BLaER1 (cell line): ENCODE measurements at regions not wholly inside any gene's neighbourhood (a gene's known extent, or its start where the extent isn't known, plus 50 kb on each side); places are given as distances from the start of the nearest gene placed in this dataset.

Experiments used
- H3K27ac ChIP-seq: shearing (Covaris generic); formaldehyde crosslinking; 2 replicates; pipeline ENCODE4 v1.8.1; 2022
- H3K27me3 ChIP-seq: shearing (Covaris generic); formaldehyde crosslinking; 2 replicates; pipeline ENCODE4 v1.8.1; 2022
- H3K36me3 ChIP-seq: shearing (Covaris generic); formaldehyde crosslinking; 2 replicates; pipeline ENCODE4 v1.8.1; 2022
- H3K4me1 ChIP-seq: shearing (Covaris generic); formaldehyde crosslinking; 2 replicates; pipeline ENCODE4 v1.8.1; 2022
- H3K4me2 ChIP-seq: shearing (Covaris generic); formaldehyde crosslinking; 2 replicates; pipeline ENCODE4 v1.8.1; 2022
- H3K4me3 ChIP-seq: shearing (Covaris generic); formaldehyde crosslinking; 2 replicates; pipeline ENCODE4 v1.8.1; 2022
- H3K9ac ChIP-seq: shearing (Covaris generic); formaldehyde crosslinking; 2 replicates; pipeline ENCODE4 v1.8.1; 2022
- H3K9me3 ChIP-seq: shearing (Covaris generic); formaldehyde crosslinking; 2 replicates; pipeline ENCODE4 v1.8.1; 2022
- H4K20me1 ChIP-seq: shearing (Covaris generic); formaldehyde crosslinking; 2 replicates; pipeline ENCODE4 v1.8.1; 2022
- Cebpa-rat ChIP-seq: shearing (Covaris generic); IDR thresholded peaks from 2 replicates; pipeline ENCODE4 v1.8.1; 2022

GRCh38 chr1:80101159-80101558, 1094.6 kb upstream of the ADGRL4 start:
- Histone ChIP-seq H3K9me3 (no peaks in the 10 kb centered on the region), H4K20me1 (no peaks in the 10 kb centered on the region), H3K9ac (no peak overlapping the region), H3K4me3 (no peak overlapping the region), H3K36me3 (no peaks in the 10 kb centered on the region), H3K4me2 (no peak overlapping the region), H3K4me1 (no peaks in the 10 kb centered on the region), H3K27me3 (no peaks in the 10 kb centered on the region), H3K27ac (no peak overlapping the region)
- no peak for TF ChIP-seq Cebpa-rat

- Histone ChIP-seq H3K27me3 (no peaks in the 10 kb centered on the region), H4K20me1 (no peaks in the 10 kb centered on the region), H3K36me3 (no peaks in the 10 kb centered on the region), H3K9me3 (no peaks in the 10 kb centered on the region), H3K27ac (no peak overlapping the region), H3K4me3 (no peak overlapping the region), H3K4me2 (no peak overlapping the region), H3K4me1 (no peaks in the 10 kb centered on the region), H3K9ac (no peak overlapping the region)
- no peak for TF ChIP-seq Cebpa-rat
Observed at GRCh38 chr1:80099713-80100112, 1093.2 kb upstream of the ADGRL4 start.

- no peak overlapping the region for H3K4me2 ChIP-seq
- no peaks in the 10 kb centered on the region for H4K20me1 ChIP-seq
- no peak overlapping the region for H3K27ac ChIP-seq
- H3K4me3 ChIP-seq = no peak overlapping the region
- no peak for TF ChIP-seq Cebpa-rat
- no peaks in the 10 kb centered on the region for H3K36me3 ChIP-seq
- no peaks in the 10 kb centered on the region for H3K9me3 ChIP-seq
- H3K27me3 ChIP-seq = no peaks in the 10 kb centered on the region
- H3K9ac ChIP-seq = no peak overlapping the region
- H3K4me1 ChIP-seq = no peaks in the 10 kb centered on the region
Observed at GRCh38 chr1:80085067-80085466, 1078.5 kb upstream of the ADGRL4 start.

- Histone ChIP-seq H3K9ac (no peak overlapping the region), H3K4me2 (no peak overlapping the region), H3K36me3 (no peaks in the 10 kb centered on the region), H3K4me1 (no peaks in the 10 kb centered on the region), H3K27me3 (no peaks in the 10 kb centered on the region), H3K27ac (no peak overlapping the region), H4K20me1 (no peaks in the 10 kb centered on the region), H3K4me3 (no peak overlapping the region), H3K9me3 (no peaks in the 10 kb centered on the region)
- TF ChIP-seq Cebpa-rat = no peak
Observed at GRCh38 chr1:80083892-80084291, 1077.4 kb upstream of the ADGRL4 start.

GRCh38 chr1:80076469-80076868, 1069.9 kb upstream of the ADGRL4 start:
- Histone ChIP-seq H3K27ac (no peak overlapping the region), H3K27me3 (no peaks in the 10 kb centered on the region), H3K9me3 (no peaks in the 10 kb centered on the region), H4K20me1 (no peaks in the 10 kb centered on the region), H3K4me3 (no peak overlapping the region), H3K9ac (no peak overlapping the region), H3K4me1 (no peaks in the 10 kb centered on the region), H3K36me3 (no peaks in the 10 kb centered on the region), H3K4me2 (no peak overlapping the region)
- TF ChIP-seq Cebpa-rat = no peak

GRCh38 chr1:80075351-80075750, 1068.8 kb upstream of the ADGRL4 start:
- Histone ChIP-seq H3K4me1 (no peaks in the 10 kb centered on the region), H3K9me3 (no peaks in the 10 kb centered on the region), H4K20me1 (no peaks in the 10 kb centered on the region), H3K27ac (no peak overlapping the region), H3K4me3 (no peak overlapping the region), H3K36me3 (no peaks in the 10 kb centered on the region), H3K4me2 (no peak overlapping the region), H3K27me3 (no peaks in the 10 kb centered on the region), H3K9ac (no peak overlapping the region)
- TF ChIP-seq Cebpa-rat = no peak

- no peaks in the 10 kb centered on the region for H3K9me3 ChIP-seq
- H3K36me3 ChIP-seq = no peaks in the 10 kb centered on the region
- H3K4me3 ChIP-seq = no peak overlapping the region
- H3K4me1 ChIP-seq = no peaks in the 10 kb centered on the region
- H4K20me1 ChIP-seq = no peaks in the 10 kb centered on the region
- no peak overlapping the region for H3K4me2 ChIP-seq
- H3K27ac ChIP-seq = no peak overlapping the region
- H3K27me3 ChIP-seq = no peaks in the 10 kb centered on the region
- no peak overlapping the region for H3K9ac ChIP-seq
- no peak for TF ChIP-seq Cebpa-rat
Observed at GRCh38 chr1:80072563-80072962, 1066.0 kb upstream of the ADGRL4 start.

- Histone ChIP-seq H3K36me3 (no peaks in the 10 kb centered on the region), H3K4me3 (no peak overlapping the region), H3K9ac (no peak overlapping the region), H3K27ac (no peak overlapping the region), H3K4me1 (no peaks in the 10 kb centered on the region), H3K9me3 (no peaks in the 10 kb centered on the region), H3K4me2 (no peak overlapping the region), H4K20me1 (no peaks in the 10 kb centered on the region), H3K27me3 (no peaks in the 10 kb centered on the region)
- no peak for TF ChIP-seq Cebpa-rat
Observed at GRCh38 chr1:80066060-80066459, 1059.5 kb upstream of the ADGRL4 start.

- H4K20me1 ChIP-seq = no peaks in the 10 kb centered on the region
- no peak overlapping the region for H3K4me2 ChIP-seq
- no peaks in the 10 kb centered on the region for H3K9me3 ChIP-seq
- H3K27ac ChIP-seq = no peak overlapping the region
- H3K36me3 ChIP-seq = no peaks in the 10 kb centered on the region
- no peak for TF ChIP-seq Cebpa-rat
- H3K4me3 ChIP-seq = no peak overlapping the region
- H3K27me3 ChIP-seq = no peaks in the 10 kb centered on the region
- no peaks in the 10 kb centered on the region for H3K4me1 ChIP-seq
- H3K9ac ChIP-seq = no peak overlapping the region
Observed at GRCh38 chr1:80064524-80064923, 1058.0 kb upstream of the ADGRL4 start.

GRCh38 chr1:80059940-80060339, 1053.4 kb upstream of the ADGRL4 start:
- H3K4me1 ChIP-seq = no peaks in the 10 kb centered on the region
- H3K27me3 ChIP-seq = no peaks in the 10 kb centered on the region
- no peak overlapping the region for H3K4me2 ChIP-seq
- no peaks in the 10 kb centered on the region for H4K20me1 ChIP-seq
- H3K9me3 ChIP-seq = no peaks in the 10 kb centered on the region
- H3K9ac ChIP-seq = no peak overlapping the region
- no peak overlapping the region for H3K4me3 ChIP-seq
- H3K27ac ChIP-seq = no peak overlapping the region
- no peaks in the 10 kb centered on the region for H3K36me3 ChIP-seq
- no peak for TF ChIP-seq Cebpa-rat

- Histone ChIP-seq H3K9me3 (no peaks in the 10 kb centered on the region), H3K27me3 (no peaks in the 10 kb centered on the region), H3K9ac (no peak overlapping the region), H3K4me3 (no peak overlapping the region), H3K36me3 (no peaks in the 10 kb centered on the region), H4K20me1 (no peaks in the 10 kb centered on the region), H3K4me2 (no peak overlapping the region), H3K27ac (no peak overlapping the region), H3K4me1 (no peaks in the 10 kb centered on the region)
- no peak for TF ChIP-seq Cebpa-rat
Observed at GRCh38 chr1:80056179-80056578, 1049.6 kb upstream of the ADGRL4 start.
